GM10248 (cell line): ENCODE measurements at regions not wholly inside any gene's neighbourhood (a gene's known extent, or its start where the extent isn't known, plus 50 kb on each side); places are given as distances from the start of the nearest gene placed in this dataset.

Experiments used
- CTCF ChIA-PET: fragments of 300-600 bp; sonication (Branson Sonifier 250); formaldehyde crosslinking; extraction: SDS; loops from one replicate; lab custom pipeline; 2021; ENCODE audit warnings: antibody characterized with exemption; lab: Yijun Ruan, JAX
- POLR2A ChIA-PET: fragments of 350-650 bp; sonication (Branson Sonifier 250); formaldehyde crosslinking; extraction: SDS; loops from one replicate; lab custom pipeline; 2020; ENCODE audit warnings: antibody characterized with exemption; lab: Yijun Ruan, JAX
- DNase-seq: peaks from one replicate; pipeline ENCODE4 v3.0.0; 2012; ENCODE audit errors: extremely low spot score
- TF ChIP-seq, protein P1 (sequence below): IDR thresholded peaks from 2 replicates; pipeline ENCODE4 v1.5.1; 2012; ENCODE audit warnings: mild to moderate bottlenecking, low read depth; ENCODE audit errors: extremely low read depth, missing control alignments, control extremely low read depth

DNA sequence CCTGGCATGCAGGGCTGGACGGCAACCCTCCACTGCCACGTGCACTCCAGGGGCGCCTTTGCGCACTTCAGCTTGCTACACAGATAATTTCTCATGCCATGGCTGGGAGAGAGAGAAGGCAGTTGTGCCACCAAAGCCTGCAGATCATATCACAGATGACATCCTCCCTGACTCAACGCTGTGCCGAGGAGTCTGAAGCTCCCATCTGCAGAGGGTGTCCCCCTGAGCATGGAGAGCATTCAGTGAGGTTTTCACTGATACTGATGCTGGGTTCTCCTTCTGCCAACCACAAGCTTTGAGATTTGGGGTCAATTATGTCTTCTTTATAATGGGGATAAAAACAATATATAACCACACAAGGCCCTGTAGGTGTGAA lies 607.4 kb upstream of the ADAMTS16 start:
- CTCF ChIA-PET: no interaction called here
- no peak for DNase-seq
- POLR2A ChIA-PET: no interaction called here
- TF ChIP-seq, protein P1, sequence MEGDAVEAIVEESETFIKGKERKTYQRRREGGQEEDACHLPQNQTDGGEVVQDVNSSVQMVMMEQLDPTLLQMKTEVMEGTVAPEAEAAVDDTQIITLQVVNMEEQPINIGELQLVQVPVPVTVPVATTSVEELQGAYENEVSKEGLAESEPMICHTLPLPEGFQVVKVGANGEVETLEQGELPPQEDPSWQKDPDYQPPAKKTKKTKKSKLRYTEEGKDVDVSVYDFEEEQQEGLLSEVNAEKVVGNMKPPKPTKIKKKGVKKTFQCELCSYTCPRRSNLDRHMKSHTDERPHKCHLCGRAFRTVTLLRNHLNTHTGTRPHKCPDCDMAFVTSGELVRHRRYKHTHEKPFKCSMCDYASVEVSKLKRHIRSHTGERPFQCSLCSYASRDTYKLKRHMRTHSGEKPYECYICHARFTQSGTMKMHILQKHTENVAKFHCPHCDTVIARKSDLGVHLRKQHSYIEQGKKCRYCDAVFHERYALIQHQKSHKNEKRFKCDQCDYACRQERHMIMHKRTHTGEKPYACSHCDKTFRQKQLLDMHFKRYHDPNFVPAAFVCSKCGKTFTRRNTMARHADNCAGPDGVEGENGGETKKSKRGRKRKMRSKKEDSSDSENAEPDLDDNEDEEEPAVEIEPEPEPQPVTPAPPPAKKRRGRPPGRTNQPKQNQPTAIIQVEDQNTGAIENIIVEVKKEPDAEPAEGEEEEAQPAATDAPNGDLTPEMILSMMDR: no peak

DNA sequence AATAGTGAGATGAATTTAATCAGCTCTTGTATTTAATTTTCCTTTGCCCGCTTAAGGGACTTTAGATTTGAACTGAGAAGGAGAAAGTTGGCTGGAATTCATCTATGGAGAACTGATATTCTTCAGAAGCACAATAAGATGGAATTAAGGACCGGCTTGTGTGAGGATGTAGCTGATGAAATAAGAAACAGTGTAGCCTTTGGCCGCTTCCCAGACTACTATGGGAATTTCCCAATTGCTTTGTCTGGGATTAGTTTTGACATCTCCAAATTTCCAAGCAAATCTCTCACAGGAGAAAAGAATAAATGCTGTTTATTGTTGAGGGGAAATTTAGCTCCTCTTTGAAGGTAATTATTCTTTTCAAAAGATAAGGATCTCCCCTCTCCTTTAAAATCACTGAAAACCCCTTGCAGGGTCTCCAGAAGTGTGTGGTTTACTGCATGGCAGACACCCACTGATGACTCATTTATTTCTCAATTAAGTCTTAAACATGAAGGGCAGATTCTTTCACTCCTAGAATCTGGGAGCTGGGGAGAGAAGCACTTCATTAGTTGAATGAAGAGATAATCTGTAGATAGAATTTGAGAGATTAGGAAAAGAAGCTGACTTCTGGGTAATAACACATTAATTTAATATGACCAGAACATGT lies 606.5 kb upstream of the ADAMTS16 start:
- no peak for DNase-seq
- TF ChIP-seq, protein P1: no peak
- POLR2A ChIA-PET: no interaction called here
- CTCF ChIA-PET: no interaction called here

DNA sequence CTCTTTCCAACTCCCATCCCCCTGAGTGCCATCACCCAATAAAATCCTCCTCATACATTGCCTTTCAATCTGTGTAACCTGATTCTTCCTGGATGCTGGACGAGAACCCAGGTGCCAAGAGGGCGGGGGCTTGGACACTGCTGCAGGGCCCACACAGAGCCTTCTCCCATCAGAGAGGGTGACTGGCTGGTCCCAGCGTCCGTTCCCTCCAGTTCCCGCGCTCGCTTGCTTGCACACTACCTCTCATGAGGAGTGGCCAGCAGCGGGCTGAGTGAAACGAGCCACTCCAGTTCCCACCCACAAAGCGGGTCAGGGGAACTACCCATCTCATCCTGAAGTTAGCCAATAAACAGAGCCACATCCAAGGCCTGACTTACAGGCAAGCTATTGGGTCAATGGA lies 602.6 kb upstream of the ADAMTS16 start:
- ChIA-PET CTCF (no interaction called here), POLR2A (no interaction called here)
- DNase-seq: no peak
- TF ChIP-seq, protein P1: no peak

DNA sequence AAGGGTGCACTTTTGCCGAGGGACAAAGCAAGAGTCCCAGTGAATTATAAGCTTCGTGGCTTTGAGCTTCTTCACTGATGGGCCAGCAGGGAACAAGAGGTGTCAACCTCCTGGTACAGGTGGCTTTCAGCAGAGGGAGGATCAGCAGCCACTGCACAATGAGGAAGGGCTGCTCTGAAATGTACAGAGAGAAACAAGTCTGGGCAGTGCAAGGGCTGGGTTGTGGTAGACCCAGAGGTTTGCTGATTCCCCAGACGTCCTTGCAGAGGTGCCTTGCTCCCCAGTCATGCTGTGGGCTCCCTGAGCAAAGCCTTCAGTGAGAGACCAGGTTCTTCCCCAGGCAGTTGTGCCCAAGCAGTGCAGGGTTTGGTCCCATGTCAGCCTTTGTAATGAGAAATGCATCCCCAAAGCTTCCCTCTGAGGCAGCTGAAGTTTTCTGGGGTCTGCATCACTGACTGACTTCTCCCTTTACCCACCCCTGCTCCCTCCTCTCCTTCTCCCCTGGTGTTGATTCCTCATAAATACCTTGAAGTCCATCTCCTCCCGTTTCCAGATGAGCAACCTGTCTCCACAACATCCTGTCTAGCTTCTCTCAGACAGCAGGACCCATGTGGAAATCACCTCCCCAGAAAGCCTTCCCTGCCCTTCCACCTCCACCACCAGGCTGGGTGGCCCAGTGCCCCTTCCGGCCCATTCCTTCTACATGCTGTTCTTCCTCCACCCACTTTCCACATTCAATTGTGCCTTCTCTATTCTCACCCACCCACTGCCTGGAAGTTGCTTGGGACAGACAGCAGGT lies 599.6 kb upstream of the ADAMTS16 start:
- CTCF ChIA-PET: no interaction called here
- TF ChIP-seq, protein P1: no peak
- DNase-seq: no peak
- POLR2A ChIA-PET: no interaction called here

DNA sequence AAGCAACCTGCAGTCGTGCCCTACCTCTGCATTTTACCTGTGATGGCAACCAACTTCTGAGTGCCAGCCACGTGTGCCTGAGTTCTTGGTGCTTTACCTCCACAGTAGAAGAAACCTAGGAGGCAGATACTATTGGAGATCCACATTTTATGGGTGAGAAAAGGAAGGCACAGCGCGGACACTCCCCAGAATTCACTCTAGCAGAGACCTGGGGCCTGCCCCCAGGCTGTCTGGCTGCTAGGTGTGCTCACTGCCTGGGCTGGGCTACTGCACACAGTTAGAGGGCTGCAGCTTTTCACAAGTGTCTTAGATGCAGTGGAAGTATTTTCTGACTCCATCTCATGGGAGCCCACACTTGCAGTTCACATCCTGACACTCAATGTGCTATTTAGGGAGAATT lies 598.8 kb upstream of the ADAMTS16 start:
- ChIA-PET POLR2A (no interaction called here), CTCF (no interaction called here)
- no peak for DNase-seq
- TF ChIP-seq, protein P1: no peak

DNA sequence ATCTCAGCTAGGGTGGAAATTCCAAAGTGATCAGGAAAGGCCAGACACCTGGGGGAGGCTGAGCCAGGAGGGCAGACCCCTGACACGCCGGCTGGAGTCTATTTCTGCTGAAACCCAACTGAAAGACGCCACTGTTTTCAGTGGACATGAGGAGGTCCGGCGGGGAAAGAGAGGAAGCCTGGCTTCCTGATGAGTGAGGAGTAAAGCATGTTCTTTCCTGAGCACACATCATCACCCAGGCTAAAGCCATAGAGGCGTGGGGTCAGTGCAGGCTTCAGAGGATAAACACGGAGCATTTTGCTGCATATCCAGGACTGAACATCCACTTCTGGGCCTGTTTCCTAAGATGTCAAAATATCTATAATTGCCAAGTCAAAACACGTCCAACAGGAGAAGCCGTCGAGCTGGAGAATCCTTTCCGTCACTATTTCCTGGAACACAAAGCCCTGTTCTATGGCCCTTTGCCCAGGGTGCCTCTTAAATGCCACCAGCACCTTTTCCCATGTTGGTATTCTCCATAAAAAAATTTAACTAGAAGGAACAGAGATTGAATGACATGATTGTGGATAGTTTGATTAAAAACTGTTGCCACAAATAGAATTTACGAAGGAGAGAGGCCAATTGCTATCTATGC lies 597.9 kb upstream of the ADAMTS16 start:
- TF ChIP-seq, protein P1: no peak
- POLR2A ChIA-PET: no interaction called here
- no peak for DNase-seq
- CTCF ChIA-PET: no interaction called here
